Ishikawa (cell line): ENCODE measurements at regions not wholly inside any gene's neighbourhood (a gene's known extent, or its start where the extent isn't known, plus 50 kb on each side); places are given as distances from the start of the nearest gene placed in this dataset.

Experiments
- CEBPB ChIP-seq: IDR thresholded peaks from 2 replicates; pipeline ENCODE4 v1.6.1; 2012
- CREB1 ChIP-seq: IDR thresholded peaks from 2 replicates; pipeline ENCODE4 v1.6.1; 2012; ENCODE audit warnings: low read depth
- EGR1 ChIP-seq: IDR thresholded peaks from 2 replicates; pipeline ENCODE4 v1.6.1; 2012
- EP300 ChIP-seq: IDR thresholded peaks from 2 replicates; pipeline ENCODE4 v1.6.1; 2012; ENCODE audit warnings: borderline replicate concordance
- FOXM1 ChIP-seq: IDR thresholded peaks from 2 replicates; pipeline ENCODE4 v1.6.1; 2012; ENCODE audit warnings: low read depth, borderline replicate concordance
- MAX ChIP-seq: IDR thresholded peaks from 2 replicates; pipeline ENCODE4 v1.6.1; 2012
- NFIC ChIP-seq: IDR thresholded peaks from 2 replicates; pipeline ENCODE4 v1.6.1; 2012
- RAD21 ChIP-seq: IDR thresholded peaks from 2 replicates; pipeline ENCODE4 v1.6.1; 2012; ENCODE audit warnings: low read depth
- REST ChIP-seq: IDR thresholded peaks from 2 replicates; pipeline ENCODE4 v1.6.1; 2012; ENCODE audit warnings: low read depth, mild to moderate bottlenecking
- TAF1 ChIP-seq: IDR thresholded peaks from 2 replicates; pipeline ENCODE4 v1.6.1; 2012; ENCODE audit warnings: low read depth, mild to moderate bottlenecking
- TCF12 ChIP-seq: IDR thresholded peaks from 2 replicates; pipeline ENCODE4 v1.6.1; 2012; ENCODE audit warnings: low read depth
- TEAD4 ChIP-seq: IDR thresholded peaks from 2 replicates; pipeline ENCODE4 v1.6.1; 2012
- USF1 ChIP-seq: IDR thresholded peaks from 2 replicates; pipeline ENCODE4 v1.6.1; 2012
- YY1 ChIP-seq: IDR thresholded peaks from 2 replicates; pipeline ENCODE4 v1.6.1; 2012; ENCODE audit warnings: low read depth

GRCh38 chr3:72323773-72324172 is 524.5 kb downstream of the SHQ1 start:
- TF ChIP-seq EP300, result no peak
- TF ChIP-seq TAF1, result no peak
- no peak for TF ChIP-seq TCF12
- no peak for TF ChIP-seq CEBPB
- TF ChIP-seq REST, result no peak
- TF ChIP-seq EGR1, result no peak
- no peak for TF ChIP-seq NFIC
- no peak for TF ChIP-seq TEAD4
- TF ChIP-seq YY1, result no peak
- TF ChIP-seq FOXM1, result no peak
- no peak for TF ChIP-seq RAD21
- TF ChIP-seq CREB1, result no peak
- no peak for TF ChIP-seq MAX
- no peak for TF ChIP-seq USF1
